GM21786 (cell line): ENCODE measurements at regions not wholly inside any gene's neighbourhood (a gene's known extent, or its start where the extent isn't known, plus 50 kb on each side); places are given as distances from the start of the nearest gene placed in this dataset.

Source experiments
- ATAC-seq: cut with Tn5 transposase; IDR thresholded peaks from one replicate; pipeline ENCODE4 v1.9.1; 2021; ENCODE audit not compliant: unreplicated experiment

DNA sequence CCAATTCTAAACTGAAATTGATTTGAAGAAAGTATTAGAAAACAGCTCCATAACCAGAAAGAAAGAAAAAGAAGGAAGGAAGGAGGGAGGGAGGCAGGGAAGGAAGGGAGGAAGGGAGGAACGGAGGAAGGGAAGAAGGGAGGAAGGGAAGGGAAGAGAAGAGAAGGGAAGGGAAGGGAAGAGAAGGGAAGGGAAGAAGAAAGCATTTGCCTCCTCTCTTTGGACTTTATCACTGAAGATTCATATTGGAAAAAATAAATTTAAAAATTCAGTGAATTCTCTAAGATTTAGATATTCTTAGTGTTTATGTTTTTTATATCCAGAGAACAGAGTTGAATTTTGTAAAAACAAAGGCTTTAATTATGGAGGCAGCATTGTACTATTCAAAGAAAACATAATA, 68.5 kb upstream of the NXT1 start:
- no peak for ATAC-seq

DNA sequence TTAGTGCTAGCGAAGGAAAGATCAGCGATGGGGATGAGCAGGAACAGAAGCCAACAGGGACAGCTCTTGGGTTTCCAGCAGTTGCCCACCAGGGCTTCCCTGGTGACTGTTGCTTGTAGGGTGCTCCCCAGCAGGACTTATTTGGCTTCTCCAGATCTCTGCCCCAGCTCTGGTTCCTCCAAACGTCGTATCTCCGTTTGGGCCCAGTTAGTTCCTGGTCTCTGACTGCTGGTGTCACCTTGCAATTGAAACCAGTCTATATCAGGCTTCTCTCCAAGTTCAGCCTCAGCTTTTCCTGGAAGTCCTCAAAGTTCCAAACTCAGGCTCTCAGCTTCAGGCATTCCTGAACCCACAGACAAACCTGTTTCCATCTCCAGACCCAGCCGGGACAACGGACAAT, 70.8 kb upstream of the NXT1 start:
- ATAC-seq = no peak

DNA sequence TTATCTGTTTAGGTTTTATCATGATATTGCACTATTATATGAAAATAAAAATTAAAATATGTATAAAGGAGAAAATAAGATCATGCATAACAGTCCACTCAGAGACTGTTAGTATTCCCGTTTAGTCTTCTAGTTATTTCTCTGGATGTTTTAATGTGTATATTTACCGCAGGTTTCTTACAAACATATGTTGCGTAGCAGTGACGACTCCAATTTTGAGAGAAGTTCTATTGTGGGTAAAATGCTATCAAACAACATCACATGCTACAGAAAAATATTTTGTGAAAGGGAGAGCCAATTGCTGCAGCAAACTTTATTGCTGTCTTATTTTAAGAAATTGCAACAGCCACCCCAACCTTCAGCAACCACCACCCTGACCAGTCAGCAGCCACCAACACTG, 72.4 kb upstream of the NXT1 start:
- no peak for ATAC-seq

DNA sequence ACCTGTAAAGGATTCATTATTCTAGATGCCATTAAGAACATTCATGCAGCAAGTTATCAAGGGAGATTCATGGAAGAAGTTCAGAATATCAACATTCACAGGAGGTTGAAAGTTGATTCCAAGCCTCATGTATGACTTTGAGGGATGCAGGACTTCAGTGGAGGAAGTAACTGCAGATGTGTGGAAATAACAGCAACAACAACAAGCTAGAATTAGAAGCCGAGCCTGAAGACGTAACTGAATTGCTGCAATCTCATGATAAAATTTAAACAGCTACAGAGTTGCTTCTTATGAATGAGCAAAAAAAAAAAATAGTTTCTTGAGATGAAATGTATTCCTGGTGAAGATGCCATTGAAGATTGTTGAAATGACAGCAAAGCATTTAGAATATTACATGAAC, 73.3 kb upstream of the NXT1 start:
- ATAC-seq = no peak

DNA sequence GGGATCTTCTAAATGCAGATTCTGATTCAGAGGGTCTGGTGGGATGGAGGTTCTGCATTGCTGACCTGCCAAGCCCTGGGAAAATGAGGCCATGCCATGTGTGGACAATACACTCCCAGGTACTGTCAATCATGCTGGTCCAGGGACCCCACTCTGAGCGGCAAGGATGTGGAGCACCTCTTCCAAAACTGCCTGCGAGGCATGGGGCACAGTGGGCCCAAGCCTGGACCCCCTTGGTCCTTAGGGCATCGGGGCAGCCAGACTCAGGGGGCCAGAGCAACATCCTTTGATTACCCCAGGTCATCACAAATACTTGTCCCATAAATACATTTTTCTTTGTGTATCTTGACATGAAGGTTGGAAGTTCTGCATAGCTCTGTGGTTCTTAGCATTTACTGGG, 76.8 kb upstream of the NXT1 start:
- no peak for ATAC-seq

DNA sequence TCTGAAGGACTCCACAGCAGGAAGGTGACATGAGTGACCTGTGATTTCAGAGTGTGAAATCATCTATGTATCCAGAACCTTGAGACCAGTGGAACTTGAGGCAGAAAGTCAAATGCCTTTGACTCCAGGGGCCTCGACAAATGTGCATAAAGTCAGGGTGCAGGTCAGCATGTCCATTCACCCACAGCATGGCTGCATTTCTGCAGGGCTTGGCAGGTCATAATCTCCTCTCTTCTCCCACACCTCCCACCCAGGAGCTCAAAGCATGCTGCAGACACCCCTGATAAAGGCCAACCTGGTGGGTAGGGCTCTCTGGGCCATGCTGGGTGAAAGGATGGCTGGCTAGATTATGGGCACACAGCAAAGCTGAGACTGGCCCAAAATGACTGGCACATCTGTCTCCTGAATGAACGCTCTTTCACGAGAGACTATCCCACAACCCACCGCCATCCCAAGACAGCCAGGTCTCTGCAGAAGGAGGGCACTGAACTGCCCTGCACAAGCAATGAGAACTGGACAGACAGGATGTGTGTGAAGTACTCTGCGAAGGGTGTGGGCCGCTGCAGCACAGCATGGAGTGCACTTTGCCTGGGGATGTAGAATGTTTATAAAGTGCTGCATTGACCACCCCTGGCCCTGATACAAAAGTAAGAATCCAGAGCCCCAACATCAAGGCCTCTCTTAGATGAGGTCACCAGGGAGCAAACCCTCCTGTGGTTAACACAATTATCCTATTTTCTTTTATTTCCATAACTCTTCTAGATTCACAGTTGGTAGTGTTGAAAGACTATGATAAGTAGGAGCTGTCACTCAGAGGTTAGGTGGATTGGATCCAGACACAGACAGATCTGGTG, 78.2 kb upstream of the NXT1 start:
- ATAC-seq = no peak

DNA sequence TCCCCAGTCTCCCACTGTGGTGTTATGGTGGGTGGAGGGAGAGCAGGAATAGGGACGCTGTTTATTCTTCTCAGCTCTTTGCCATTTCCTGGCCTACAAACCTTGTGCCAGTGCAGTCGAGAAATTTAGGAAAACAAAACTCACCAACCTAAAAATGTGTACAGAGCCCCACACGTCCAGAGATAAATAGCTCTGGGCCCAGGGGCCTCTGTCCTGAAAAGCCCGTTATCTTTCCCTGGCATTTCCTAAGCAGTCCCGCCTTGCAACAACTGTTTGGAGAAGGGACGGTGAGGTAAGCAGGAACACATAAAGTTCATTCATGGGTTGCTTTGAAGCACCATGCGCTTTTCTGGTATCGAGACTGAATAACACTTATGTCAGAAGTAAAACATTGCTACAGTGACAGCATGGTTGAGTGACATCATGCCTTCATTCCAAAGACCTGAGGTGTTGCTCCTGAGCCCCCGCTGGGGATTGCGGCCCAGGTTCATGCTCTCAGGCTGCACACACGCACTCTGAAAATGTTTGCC, 80.1 kb upstream of the NXT1 start:
- no peak for ATAC-seq

DNA sequence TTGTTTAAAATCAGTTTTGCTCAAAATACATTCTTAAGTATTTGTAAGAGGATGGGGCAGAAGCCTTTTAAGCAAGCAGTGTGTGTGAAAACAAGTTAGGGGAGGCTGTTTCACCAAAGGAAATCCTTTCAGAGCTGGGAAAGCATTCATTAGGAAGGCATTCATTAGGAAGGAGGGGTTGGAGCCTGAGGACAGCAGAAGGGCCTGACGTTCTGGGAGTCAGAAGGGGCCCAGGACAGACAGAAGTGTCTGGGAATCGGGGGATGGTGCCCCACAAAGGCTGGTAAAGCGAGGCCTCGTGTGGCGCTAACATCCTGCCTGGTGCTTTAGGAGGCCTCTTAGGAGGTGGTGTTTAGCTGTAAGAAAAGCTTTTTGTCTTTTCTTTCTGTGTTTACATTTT, 80.6 kb upstream of the NXT1 start:
- no peak for ATAC-seq

DNA sequence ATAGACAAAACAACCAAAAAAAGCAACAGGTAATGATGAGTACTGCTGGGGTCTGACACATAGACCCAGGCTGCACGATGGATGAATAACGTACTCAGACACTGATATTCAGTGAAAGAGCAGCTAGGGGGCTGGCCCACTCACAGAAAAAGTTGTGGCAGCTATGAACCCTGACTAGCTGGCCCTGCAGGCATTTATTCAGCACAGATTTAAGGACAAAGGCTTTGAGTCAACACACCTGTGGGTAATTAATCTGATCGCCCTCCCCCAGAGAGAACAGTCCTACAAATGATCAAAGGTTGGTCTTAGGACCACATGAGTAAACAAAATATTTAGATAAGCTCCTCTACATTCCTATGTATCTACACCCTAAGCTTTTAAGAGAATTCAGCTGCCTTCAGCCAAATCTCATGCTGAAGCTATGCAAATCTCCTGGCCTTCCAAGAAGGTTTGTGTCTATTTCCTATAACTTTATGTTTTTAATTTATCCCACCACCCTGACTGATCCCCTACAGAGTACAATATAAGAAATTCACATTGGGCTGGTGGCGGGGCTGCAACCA, 81.7 kb upstream of the NXT1 start:
- no peak for ATAC-seq

DNA sequence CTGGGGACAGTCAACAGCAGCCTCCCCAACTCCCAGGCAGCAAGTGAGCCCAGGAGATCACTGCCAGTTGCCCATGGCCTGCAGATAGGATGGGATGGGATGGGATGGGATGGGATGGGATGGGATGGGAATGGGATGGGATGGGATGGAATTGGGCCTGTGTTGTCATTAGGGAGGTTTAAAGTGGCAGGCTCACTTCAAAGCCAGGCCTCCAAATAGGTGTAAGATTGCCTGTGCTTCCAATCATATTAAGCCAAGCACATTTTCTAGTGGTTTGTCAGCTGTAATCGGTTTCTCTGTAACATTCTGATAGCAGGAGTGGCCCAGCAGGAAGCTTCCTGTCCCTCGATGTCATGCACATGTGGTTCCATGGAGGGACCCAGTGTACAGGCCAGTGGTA, 82.7 kb upstream of the NXT1 start:
- ATAC-seq = no peak

DNA sequence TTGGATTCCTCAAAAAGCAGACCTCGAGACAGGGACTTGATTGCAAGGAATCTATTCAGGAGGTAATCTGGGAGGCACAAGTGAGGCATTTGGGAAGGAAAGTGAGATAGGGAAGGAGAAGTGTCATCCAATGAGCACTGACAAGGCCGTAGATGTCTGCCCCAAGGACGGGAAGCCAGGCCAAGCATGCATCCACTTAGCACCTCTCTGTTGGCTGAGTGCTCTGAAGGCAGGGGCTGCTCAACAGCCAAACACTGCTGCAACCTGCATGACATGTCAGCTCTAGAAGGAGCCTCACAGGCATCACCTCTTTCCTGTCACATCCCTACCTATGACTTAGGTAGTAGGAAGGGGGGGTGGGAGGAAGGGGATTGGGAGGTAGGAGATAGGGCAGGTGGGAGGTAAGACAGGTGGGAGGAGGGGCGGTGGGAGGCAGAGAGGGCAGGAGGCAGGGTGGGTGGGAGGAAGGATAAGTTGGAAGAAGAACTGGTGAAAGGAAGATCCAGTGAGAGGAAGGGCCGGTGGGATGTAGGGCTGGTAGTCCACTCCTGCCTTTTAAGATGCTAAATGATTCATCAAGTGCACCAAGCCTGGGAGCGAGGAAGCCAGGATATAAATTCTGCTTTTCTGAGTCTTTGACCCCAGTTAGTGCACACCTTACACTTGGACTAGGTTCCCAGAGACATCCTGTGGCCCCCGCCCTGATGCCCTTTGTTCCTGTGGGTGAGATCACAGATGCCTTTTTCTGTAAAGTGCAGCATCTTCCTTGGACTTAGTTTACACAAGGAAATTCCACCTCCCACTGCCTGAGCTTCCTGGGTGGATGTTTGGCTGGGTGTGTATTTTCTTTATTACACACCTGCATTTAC, 83.8 kb upstream of the NXT1 start:
- no peak for ATAC-seq

DNA sequence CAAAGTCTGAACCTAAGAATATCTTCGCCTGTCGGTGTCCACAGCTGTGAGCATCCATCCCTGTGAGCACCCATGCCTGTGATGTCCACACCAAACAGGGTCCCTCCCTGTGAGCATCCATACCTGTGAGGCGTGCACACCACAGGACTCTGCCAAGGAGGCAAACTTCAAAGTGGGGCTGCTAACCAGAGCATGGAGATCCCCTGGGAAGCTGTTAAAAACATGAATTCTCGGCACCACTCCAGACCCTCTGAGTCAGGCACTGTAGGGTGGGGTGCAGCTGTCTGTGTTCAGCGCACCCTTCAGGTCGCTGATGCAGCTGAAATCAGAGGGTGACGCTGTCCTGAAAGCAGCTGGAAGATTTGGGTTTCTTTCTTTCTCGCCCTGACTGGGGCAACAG, 85.4 kb upstream of the NXT1 start:
- no peak for ATAC-seq

DNA sequence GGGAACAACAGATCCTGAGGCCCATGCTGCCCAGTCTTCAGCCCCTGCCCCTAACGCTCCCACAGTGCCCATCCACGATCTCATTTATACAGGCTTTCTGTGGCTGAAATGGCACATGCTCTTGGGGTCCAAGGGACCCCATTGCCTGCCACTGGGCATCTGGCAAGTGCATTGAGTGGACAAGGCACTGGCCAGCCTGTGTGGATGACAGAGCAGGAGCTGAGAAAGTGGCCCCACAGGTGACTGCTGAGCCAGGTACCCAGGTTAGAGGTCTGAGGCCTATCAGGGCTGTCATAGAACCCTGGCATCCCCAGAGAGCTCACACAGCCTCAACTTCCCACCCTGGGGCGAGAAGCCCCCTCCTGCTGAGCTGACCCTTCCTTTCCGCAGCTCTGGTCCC, 86.0 kb upstream of the NXT1 start:
- ATAC-seq = no peak

DNA sequence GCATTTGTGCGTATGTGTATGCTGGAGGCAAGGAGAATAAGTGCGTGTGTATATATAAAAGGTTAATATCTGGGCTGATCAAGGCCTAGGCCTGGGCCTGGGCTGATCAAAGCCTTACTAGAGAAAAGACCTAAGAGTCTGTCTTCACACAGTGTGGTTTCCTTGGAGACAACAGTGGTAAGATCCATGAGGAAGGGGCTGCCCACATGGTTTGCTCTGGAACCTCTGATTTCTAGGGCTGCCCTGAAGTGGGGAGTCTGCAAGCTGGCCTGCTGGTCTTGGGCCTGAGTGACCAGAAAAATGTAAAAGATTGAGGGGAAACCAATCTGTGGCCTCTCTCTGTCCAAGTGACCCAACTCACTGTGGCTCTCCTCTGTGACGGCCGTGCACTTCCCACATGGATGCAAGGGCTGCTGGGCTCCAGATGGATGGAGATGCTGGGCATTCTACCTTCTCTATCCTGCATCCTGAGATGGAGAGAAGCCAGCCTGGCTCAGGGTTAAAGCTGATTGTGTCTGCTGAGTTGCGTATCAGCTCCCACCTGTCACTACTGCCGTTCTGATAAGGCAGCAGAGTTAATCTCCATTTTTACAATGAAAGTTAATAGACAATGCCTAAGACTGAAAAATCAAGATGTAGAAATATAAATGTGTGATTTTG, 90.3 kb upstream of the NXT1 start:
- ATAC-seq = no peak

DNA sequence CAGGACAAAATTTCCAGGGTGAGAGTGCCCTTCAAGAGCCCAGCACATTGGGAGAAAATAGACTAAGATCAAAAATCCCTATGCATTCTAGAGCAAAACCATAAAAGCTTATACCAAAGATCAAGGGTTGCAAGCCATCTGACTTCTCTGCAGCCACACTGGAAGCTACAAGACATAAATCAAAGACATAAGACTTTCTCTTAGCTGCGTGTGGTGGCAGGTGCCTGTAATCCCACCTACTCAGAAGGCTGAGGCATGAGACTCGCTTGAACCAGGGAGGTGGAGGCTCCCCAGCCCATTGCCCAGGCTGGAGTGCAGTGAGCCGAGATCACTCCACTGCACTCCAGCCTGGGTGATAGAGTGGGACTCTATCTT, 91.9 kb upstream of the NXT1 start:
- no peak for ATAC-seq

DNA sequence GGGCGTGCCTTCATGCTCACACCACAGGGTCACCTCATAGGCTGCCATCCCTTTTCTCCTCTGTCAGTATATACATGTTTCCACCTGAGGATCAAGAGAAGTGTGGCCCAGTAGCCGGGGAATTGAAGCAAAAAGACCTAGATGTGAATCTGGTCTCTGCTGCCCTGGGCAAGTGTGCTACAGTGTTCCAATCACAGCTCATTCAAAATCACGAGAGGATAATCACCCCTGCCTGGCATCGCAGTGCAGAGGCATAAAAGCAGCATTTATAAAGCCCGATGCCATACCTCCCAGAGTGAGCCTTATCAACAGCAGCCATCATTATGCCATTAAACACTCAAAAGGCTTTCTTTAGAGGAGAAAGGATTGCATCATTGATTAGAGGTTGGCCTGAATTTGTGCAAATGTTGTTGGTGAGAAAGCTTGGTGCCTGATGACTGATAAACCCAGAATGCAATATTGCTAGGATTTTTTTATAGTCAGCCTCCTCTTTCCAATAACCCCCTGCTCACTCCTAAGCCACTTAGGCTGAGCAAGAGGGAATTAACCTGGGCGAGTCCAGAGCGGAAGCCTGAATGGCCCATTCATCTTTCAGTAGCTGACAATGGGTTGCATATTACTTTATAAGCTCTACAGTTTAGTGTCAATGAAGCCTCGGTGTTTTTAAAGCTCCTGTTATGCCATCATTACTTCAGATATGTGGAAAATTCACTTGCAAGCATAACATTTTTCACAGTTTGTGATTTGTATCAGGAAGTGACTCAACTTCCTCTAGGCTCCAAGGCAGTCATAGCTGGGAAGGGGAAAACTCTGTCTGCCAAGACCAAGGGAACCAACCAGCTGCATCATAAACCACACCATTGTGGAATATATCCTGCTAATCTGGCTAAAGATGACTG, 92.5 kb upstream of the NXT1 start:
- ATAC-seq = no peak

DNA sequence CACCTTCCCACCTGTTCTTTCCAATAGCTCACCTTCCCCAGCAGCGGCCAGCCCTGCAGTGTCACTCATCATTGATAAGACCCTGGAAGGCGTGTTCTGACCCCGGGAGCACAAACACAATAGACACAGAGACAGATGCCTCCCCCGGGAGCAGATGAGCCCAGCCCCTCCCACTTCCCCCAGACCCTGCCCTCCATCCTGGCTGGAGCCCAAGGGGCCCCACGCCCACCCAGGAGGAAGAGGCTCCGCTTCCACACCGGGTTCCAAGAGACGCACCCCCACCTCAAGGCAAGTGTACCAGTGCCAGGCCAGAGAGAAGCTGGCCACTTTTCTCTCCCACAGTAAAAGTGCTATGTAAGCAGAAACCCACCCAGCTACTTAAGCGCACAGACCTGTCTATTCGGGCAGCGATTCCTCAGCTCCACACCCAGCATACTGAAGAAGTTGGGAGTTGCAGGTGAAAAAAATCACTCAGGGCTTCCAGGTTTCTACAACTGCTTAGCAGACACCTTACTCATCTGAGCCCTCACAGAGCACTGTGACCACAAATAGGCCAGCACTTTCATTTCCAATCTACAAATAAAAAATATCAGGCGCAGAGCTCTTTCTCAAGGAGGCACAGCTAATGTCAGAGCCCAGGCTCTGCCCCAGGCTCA, 93.4 kb upstream of the NXT1 start:
- no peak for ATAC-seq

DNA sequence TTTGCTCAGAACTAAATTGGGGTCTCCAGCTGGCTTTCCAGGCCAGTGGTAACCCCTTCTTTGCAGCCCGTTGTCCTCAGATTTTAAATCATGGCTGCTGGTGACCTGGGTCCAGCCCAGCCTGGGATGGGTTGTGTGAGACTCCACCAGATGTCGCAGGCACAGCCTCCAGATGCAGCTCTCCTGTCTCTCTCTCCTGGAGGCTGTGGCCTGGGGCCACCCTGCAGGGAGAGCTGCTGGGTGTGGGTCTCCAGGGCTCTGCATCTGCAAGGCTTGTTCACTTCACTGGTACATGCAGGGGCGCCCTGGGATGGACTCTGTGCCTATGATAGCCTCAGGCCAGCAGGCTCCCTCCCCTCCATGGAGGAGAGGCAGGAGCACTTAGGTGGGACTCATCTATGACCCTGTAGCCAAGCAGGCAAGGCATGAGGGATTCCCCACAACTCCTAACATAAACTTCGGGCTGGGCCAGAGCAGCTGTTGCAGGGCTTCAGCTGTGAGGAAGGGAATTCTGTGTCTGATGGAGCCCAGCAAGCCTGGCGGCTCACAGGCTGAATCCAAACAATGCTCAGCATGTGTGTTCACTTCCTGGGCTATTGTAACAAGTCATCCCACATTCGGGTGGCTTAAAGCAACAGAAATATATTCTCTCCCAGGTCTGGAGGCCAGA, 94.7 kb upstream of the NXT1 start:
- ATAC-seq = no peak

DNA sequence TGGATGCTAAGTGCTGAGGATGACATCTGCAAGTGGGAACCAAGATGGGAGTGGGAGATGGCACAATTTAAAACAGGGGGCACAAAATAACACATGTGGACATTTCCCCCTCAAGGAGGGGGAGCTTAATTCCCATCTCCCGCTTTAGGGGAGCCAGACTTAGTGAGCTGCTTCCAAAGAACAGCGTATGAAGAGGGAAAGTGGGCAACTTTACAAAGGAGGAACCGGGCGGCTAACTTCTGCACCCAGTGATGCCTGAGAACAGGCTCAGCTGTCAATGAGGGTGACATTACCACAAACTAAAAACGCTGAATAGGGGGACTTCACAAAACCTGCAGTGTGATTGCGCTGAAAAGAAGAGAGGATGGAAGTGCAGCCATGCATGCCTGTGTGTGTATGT, 95.5 kb upstream of the NXT1 start:
- ATAC-seq = no peak
